HG02870 (cell line): ENCODE measurements at regions not wholly inside any gene's neighbourhood (a gene's known extent, or its start where the extent isn't known, plus 50 kb on each side); places are given as distances from the start of the nearest gene placed in this dataset.
A peak's percentile ranks its signal among the peaks of the same experiment; 100 is the strongest.

Source experiments
- ATAC-seq: cut with Tn5 transposase; IDR thresholded peaks from one replicate; pipeline ENCODE4 v1.9.1; 2021; ENCODE audit warnings: mild to moderate bottlenecking, moderate library complexity; ENCODE audit not compliant: unreplicated experiment

DNA sequence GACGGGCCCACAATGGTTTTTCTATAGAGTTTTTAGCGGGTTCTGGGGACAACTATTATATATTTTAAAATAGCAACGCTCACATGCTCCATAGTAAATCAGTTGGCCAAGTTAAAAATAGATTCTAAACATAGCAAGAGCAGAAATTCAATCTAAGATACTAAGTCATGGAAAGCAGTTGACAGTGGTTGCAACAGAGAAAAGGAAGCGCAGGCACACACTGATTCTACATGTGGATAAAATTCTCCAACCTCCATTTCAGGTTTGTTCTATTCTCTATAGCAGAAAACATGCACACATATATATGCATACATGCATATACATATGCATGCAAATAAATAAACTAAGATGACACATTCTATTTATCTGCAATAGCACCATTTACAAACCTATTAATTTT is 89.6 kb upstream of the HNRNPU start:
- ATAC-seq: no peak

DNA sequence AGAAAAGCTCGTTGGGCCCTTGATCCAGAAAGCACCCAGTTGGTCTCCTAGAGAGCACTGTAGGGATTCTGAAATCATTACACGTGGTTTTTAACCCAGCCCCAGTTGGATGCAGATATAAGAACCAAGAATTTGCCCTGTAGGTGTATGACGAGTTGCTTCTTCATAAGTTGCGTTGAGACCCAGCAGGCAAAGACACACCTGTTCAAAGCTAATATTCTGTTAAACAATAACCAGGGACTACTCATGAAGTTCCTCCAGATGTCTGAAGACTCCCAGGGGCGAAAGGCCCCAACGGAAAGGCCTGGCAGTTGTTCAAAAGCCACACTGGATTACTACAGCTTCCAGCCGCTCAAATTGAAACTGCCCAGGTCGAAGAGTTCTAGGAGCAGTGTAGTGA is 88.6 kb upstream of the HNRNPU start:
- ATAC-seq: peak; percentile 79

DNA sequence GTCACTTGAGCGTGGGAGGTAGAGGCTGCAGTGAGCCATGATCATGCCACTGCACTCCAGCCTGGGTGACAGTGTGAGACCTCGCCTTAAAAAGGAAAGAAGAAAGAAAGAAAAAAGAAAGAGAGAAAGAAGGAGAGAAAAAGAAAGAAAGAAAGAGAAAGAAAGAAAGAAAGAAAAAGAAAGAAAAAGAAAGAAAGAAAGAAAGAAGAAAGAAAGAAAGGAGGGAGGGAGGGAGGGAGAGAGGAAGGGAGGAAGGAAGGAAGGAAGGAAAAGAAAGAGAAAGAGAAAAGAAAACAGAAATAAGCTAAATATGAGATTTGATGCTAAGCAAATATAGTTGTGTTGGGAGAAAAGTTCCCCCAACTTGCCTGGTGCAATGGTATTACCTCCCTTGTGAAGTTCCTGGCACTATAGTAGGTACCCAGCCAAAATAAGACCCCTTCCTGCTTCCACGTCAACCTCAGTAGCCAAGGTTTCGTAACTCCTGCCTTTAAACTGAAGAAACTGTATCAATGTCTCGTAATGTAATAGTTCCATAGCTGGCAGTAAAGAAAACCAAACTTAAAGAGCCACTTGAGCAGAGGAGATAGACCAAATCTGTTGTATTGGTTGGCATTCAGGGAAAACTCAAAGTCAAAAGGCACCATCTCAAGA is 88.1 kb upstream of the HNRNPU start:
- no peak for ATAC-seq

DNA sequence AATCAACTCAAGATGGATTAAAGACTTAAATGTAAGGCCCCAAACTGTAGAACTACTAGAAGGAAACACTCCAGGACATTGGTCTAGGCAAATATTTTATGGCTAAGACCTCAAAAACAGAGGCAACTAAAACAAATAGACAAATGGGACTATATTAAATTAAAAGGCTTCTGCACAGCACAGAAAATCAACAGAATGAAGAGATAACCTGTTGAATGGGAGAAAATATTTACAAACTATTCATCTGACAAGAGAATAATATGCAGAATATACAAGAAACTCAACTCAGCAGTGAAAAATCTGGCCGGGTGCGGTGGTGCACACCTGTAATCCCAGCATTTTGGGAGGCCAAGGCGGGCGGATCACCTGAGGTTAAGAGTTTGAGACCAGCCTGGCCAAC is 84.1 kb upstream of the HNRNPU start:
- ATAC-seq: no peak

DNA sequence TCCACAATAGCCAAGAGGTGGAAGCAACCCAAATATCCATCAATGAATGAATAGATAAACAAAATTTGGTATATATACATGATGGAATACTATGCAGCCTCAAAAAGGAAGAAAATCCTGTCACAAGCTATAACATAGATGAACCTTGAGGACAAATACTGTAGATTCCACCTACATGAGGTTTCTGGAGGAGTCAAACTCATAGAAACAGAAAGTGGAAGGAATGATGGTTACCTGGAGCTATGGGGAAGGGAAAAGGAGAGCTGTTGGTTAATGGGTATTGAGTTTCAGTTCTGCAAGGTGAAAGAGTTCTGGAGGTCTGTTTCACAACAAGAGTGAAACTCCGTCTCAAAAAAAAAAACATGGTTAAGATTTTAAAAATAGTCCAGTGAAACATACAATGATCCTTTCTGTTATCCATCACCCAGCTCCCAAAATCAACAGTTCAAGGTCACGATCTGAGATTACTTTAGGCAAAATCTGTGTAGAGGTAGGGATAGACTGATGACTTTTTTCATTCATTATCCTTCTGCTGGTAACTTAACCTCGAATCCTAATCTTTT is 80.8 kb upstream of the HNRNPU start:
- peak; percentile 74 for ATAC-seq

DNA sequence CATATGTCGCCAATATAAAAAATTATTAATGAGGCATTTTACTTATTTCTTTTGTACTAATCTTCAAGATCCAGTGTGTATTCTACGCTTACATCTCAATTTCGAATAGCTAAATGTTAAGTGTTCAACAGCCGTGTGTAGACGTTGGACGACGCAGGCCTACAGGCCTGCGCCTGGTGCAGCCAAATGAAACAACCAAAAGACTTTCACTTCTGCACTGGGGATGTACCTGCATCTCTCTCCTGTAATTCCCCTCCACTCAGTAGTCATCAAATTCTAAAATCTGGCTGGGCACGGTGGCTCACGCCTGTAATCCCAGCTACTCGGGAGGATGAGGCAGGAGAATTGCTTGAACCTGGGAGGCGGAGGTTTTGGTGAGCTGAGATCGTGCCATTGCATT is 76.8 kb upstream of the HNRNPU start:
- peak; percentile 83 for ATAC-seq

DNA sequence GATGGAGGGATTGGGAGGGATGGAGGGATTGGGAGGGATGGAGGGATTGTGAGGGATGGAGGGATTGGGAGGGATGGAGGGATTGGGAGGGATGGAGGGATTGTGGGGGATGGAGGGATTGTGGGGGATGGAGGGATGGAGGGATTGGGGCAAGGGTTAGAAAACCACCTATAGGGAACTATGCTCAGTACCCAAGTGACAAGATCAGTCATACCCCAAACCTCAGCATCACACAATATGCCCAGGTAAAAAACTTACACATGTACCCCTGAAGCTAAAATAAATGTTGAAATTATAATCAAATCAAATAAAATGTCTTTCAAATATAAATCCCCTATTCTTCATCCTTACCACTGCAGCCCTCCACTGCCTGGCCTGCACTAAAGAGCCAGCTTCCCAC is 72.8 kb upstream of the HNRNPU start:
- ATAC-seq: no peak

DNA sequence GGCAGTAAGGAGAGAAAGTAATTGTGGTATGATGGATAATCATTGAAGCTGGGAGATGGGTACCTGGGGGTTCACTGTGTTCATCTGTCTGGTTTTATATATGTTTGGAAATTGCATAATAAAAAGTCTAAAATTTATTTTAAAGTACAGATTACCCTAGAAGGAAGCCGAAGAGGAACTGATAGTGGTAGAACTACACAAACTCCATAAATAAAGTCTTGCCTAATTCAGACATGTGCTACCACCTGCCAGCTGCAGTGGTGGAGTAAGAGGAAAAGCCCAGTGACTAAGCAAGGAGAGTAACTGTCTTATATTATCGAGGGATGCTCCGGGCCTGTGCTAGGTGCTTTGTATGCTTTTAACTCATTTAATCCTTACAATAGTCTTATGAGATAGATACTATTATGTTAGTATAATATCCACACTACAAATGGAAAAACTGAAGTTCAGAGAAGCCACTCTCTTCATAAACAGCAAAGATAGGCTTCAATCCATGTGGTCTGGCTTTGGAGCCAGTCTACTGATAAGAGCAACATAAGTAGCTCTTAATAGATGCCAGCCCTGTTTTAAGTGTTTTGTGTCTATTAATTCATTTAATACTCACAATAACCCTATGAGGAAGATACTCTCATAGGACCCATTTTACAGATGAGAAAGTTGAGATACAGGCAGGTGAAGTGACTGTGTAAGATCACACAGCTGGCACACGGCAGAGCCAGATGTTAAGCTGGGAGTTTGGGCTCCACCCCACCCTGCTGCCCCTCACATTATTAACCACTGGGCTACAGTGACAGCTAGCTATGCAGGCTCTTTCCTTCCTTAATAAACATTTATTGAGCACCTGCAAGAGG is 56.8 kb upstream of the HNRNPU start:
- ATAC-seq: peak; percentile 60

DNA sequence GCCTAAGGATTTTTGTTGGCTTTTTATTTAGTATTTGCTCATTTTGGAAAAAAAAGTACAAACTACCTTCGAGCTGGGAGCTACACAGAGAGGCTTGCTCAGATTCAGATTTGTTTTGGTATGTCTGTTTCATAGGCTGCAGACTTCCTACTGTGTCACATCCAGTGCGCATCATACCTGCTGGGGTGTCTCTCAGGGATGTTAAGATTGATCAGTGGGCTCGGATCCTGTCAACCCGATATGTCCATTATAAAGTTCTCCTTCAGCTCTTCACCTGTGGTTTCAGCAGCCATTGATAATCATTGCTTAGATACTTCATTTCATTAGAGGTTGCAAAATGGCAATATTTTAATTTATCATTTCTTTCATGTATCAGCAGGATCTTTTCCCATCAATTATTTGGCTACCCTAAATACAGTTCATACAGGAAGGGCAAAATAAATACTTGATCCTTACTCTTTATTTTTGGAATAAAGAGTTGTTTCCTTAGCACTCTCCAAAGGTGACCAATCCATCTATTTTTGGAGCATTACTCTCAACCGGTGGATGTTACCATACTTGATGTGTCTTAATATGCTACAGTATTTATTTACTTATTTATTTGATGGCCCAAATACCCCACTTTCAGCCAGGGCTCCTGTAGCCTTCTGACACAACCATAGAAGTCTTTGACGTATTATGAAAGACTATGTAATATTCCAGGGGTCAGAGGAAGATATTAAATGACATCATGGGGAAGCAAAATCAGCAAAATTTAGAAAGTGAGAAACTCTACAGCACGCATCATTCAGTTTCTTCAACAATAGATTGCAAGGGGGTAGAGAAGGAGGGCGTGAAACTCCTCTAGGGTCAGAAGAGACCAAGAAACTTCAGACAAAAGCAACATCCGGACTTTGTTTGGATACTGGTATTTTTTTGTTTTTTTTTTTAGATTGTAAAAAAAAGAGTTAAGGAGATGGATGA is 55.3 kb upstream of the HNRNPU start:
- no peak for ATAC-seq

DNA sequence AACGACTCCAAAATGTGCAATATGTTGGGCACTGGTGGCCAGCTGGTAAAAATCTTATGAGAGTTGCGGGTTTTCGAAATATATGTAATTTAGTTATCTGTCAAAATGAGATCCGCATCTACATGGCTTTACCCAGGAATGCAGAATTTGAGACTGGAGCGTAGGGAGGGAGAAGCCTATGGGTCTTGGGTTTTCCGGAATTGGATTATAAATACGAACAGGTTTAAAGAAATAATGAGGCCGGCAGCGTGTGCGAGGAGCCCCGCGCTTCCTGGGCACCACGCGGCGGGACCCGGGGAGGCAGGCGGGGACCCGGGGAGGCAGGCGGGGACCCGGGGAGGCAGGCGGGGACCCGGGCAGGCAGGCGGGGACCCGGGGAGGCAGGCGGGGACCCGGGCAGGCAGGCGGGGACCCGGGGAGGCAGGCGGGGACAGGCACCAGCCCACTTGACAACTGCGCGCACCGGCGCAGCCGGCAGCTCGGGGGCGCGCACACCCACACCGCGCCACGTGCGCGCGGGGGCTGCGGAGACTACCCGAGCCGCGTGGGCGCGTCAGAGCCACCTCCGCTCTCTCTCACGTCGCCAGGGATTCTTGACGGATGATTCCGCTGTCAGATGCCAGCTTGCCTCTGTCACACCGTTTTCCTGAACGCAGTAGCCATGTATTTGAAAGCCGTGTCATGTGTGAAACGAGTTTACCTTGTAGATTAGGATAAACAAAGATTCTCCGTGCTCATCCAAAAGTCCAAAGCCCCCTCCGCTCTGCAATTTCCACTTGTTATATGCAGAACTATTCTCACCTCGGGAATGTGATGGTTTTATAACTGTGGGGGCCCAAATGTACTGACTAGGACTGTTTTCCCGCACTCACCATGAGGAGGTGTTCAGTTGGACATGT is 54.3 kb upstream of the HNRNPU start:
- ATAC-seq: peak; percentile 44

DNA sequence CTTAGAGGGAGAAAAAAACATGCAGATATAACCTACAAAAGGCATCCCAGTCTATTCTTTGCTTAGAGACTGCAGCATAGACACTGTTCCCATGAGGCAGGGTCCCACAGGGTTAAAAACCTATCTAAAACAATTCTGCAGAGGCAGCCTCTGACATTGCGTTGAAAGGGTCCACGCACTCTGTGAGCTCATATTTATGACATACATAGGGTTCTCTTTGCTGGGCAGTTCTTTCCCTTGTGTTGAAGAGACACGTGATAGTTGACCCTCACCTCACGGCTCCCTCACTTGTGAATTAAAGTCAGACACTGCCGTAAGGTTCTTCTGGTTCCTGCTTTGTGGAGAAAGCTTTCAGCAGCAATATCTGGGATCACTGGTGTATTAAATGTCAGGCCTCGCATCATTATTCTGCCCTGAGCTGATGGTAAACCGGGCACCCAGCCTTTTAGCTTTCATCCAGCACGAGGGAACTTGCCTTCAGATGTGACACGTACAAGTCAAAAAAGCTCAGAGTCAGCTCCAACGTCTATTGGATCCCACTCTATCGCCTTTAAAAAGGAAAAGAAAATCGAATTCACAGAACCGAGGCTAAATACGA is 52.8 kb upstream of the HNRNPU start:
- ATAC-seq: no peak

DNA sequence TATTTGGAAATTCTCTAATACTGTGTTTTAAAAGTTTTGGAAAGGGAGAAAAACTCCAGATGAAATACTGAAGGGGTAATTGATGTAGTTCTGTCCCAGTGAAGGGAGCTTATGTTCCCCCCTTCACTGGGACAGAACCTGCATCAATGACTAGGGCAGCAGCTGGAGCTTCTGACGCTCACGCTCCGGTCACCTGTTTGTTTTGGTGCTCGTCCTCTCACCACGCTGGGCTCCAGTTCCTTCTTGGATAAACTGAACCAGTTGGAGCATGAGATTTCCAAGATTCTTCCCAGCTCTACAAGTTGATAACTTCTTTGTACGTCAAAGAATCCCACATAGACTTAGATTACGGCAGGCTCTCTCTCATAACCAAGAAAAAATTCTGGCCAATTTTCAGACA is 51.4 kb upstream of the HNRNPU start:
- no peak for ATAC-seq

DNA sequence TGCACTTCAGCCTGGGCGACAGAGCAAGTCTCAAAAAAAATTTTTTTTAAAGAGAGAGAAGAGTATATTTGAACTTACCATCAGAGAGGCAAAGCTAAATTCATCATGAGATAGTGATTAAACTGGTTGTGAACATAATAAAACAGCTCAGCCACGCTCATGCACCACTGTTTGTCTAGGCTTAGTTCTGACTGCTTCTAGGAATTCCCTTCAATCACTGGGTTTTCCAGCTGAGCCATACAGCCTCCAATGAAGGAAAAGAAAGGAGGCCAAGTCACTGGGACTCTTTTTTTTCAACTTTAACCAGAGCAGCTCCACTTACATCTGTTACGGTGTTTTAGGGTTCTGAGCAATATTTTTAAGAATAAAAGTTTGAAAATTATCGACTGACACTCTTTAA is 50.4 kb upstream of the HNRNPU start:
- ATAC-seq: no peak
